Spleen (tissue), 11 donors: ENCODE measurements at regions not wholly inside any gene's neighbourhood (a gene's known extent, or its start where the extent isn't known, plus 50 kb on each side); places are given as distances from the start of the nearest gene placed in this dataset.

Source experiments
- DNase-seq: peaks from one replicate; pipeline ENCODE4 v3.0.0-alpha.2; 2020
- H3K27ac ChIP-seq, 8 donors: fragments of 200-600 bp; sonication (generic) in 7 of 8; 1 replicate in 4 of 8; 2 replicates in 4 of 8; pipeline versions ENCODE4 v1.5.0 to v1.8.0; 2016 to 2021; ENCODE audit warnings: inconsistent platforms in 4 of 8, mild to moderate bottlenecking in 4 of 8, moderate library complexity in 1 of 8
- H3K27me3 ChIP-seq, 7 donors: fragments of 200-600 bp; sonication (generic) in 6 of 7; replicated peaks in 1 of 7; 1 replicate in 4 of 7; 2 replicates in 3 of 7; pipeline versions ENCODE4 v1.5.0 to v1.8.0; 2016 to 2021; ENCODE audit warnings: inconsistent platforms in 3 of 7, mild to moderate bottlenecking in 1 of 7
- H3K36me3 ChIP-seq, 6 donors: fragments of 200-600 bp; sonication (generic) in 5 of 6; 1 replicate in 4 of 6; 2 replicates in 2 of 6; pipeline versions ENCODE4 v1.5.0 to v1.8.0; 2016 to 2021; ENCODE audit warnings: inconsistent platforms in 2 of 6
- H3K4me1 ChIP-seq, 6 donors: fragments of 200-600 bp; sonication (generic) in 5 of 6; 1 replicate in 3 of 6; 2 replicates in 3 of 6; pipeline versions ENCODE4 v1.5.0 to v1.8.0; 2016 to 2021; ENCODE audit warnings: inconsistent platforms in 3 of 6
- H3K4me3 ChIP-seq, 8 donors: fragments of 200-600 bp; sonication (generic) in 7 of 8; 1 replicate in 4 of 8; 2 replicates in 4 of 8; pipeline versions ENCODE4 v1.5.0 to v1.8.0; 2016 to 2021; ENCODE audit warnings: inconsistent platforms in 4 of 8, mild to moderate bottlenecking in 4 of 8, moderate library complexity in 2 of 8
- H3K9me3 ChIP-seq, 8 donors: fragments of 200-600 bp; sonication (generic) in 7 of 8; 1 replicate in 4 of 8; 2 replicates in 4 of 8; pipeline versions ENCODE4 v1.5.0 to v1.8.0; 2016 to 2021; ENCODE audit warnings: inconsistent platforms in 4 of 8
- CTCF ChIP-seq, 11 experiments: fragments of 200-600 bp in 7 of 11; fragments of 450-650 bp in 4 of 11; sonication (generic) in 4 of 11; IDR thresholded peaks in 8 of 11; conservative IDR thresholded peaks in 3 of 11; 1 replicate in 7 of 11; 2 replicates in 4 of 11; pipeline versions ENCODE4 v1.4.0 to v1.8.0; 2016 to 2021; ENCODE audit warnings: antibody characterized with exemption in 11 of 11, inconsistent platforms in 4 of 11, mild to moderate bottlenecking in 1 of 11
- POLR2A ChIP-seq, 3 donors: fragments of 450-650 bp; IDR thresholded peaks; one replicate each; pipeline ENCODE4 v1.5.1; 2017; ENCODE audit warnings: antibody characterized with exemption in 3 of 3, mild to moderate bottlenecking in 1 of 3
- POLR2AphosphoS5 ChIP-seq, 3 donors: sonication (generic); formaldehyde crosslinking; IDR thresholded peaks; one replicate each; pipeline ENCODE4 v1.5.1; 2017; ENCODE audit warnings: antibody characterized with exemption in 3 of 3
- WGBS, 5 donors: extraction: QIAGEN DNeasy Blood & Tissue Kit in 3 of 5; methylation state at CpG; one replicate each; pipeline versions ENCODE4 v1.1.5 to v1.1.7; 2013 to 2018; 5-methylcytosine and 5-hydroxymethylcytosine counted together
- intact Hi-C: fragments of 100-400 bp; cut with DNase I; formaldehyde crosslinking; loops from one replicate; pipeline ENCODE4 v1.15.0; 2023; ENCODE audit warnings: low total_unique reads
- donor health status: healthy with polysubstance abuse.
- donor health status: DM: no; HTN: no; CAD: no; lungs with moderate emphysema.
- donor health status: DM: no; HTN: no; CAD: no.
- donor health status: Bipolar disorder and iron deficiency.
- donor health status: healthy.
- donor health status: DM: no; HTN: no; CAD: no.
- donor health status: DM: yes; HTN: yes; CAD: no.

GRCh38 chr11:127226949-127227348 lies 226.4 kb upstream of the KIRREL3 start:
- WGBS, 5 donors = 80 to 90% (median 86%) methylated on average over 2 of the region's 2 CpGs
- no peak for DNase-seq
- Histone ChIP-seq H3K27ac (no peak overlapping the region), H3K4me1 (no peaks in the 10 kb centered on the region), H3K4me3 (no peak overlapping the region), H3K27me3 (no peaks in the 10 kb centered on the region), H3K9me3 (no peaks in the 10 kb centered on the region), H3K36me3 (no peaks in the 10 kb centered on the region)
- TF ChIP-seq POLR2AphosphoS5 (IDR thresholded peaks at IDR 0.05) = no peak
- TF ChIP-seq POLR2A (IDR thresholded peaks at IDR 0.05) = no peak
- no peak for TF ChIP-seq CTCF (IDR thresholded peaks at IDR 0.05 in 8 of 11, conservative IDR thresholded peaks at IDR 0.05 in 3 of 11)
- intact Hi-C loops = no loop called here

- 76 to 88% (median 86%) methylated on average over 1 of the region's 1 CpG for WGBS, 5 donors
These were observed 225.8 kb upstream of the KIRREL3 start for GRCh38 chr11:127226380-127226779.

GRCh38 chr11:127225619-127226018 lies 225.0 kb upstream of the KIRREL3 start:
- Histone ChIP-seq H3K4me3 (no peak overlapping the region), H3K36me3 (no peaks in the 10 kb centered on the region), H3K9me3 (no peaks in the 10 kb centered on the region), H3K4me1 (no peaks in the 10 kb centered on the region), H3K27ac (no peak overlapping the region), H3K27me3 (no peaks in the 10 kb centered on the region)
- WGBS, 5 donors = 76 to 91% (median 85%) methylated on average over 1 of the region's 1 CpG
- TF ChIP-seq POLR2AphosphoS5 (IDR thresholded peaks at IDR 0.05) = no peak
- TF ChIP-seq POLR2A (IDR thresholded peaks at IDR 0.05) = no peak
- TF ChIP-seq CTCF (IDR thresholded peaks at IDR 0.05 in 8 of 11, conservative IDR thresholded peaks at IDR 0.05 in 3 of 11) = no peak
- intact Hi-C loops = no loop called here
- no peak for DNase-seq

More at GRCh38 chr11:127226380-127226779, 225.8 kb upstream of the KIRREL3 start:
- Histone ChIP-seq H3K27me3 (no peaks in the 10 kb centered on the region), H3K27ac (no peak overlapping the region), H3K36me3 (no peaks in the 10 kb centered on the region), H3K4me3 (no peak overlapping the region), H3K9me3 (no peaks in the 10 kb centered on the region), H3K4me1 (no peaks in the 10 kb centered on the region)
- no peak for DNase-seq
- TF ChIP-seq CTCF (IDR thresholded peaks at IDR 0.05 in 8 of 11, conservative IDR thresholded peaks at IDR 0.05 in 3 of 11) (no peak), POLR2A (IDR thresholded peaks at IDR 0.05) (no peak), POLR2AphosphoS5 (IDR thresholded peaks at IDR 0.05) (no peak)
- intact Hi-C loops = no loop called here

GRCh38 chr11:127224276-127224675 lies 223.7 kb upstream of the KIRREL3 start:
- 47 to 77% (median 62%) methylated on average over 2 of the region's 2 CpGs for WGBS, 5 donors
- Histone ChIP-seq H3K27me3 (no peaks in the 10 kb centered on the region), H3K36me3 (no peaks in the 10 kb centered on the region), H3K27ac (no peak overlapping the region), H3K4me1 (no peaks in the 10 kb centered on the region), H3K9me3 (no peaks in the 10 kb centered on the region), H3K4me3 (no peak overlapping the region)
- intact Hi-C loops = no loop called here
- TF ChIP-seq POLR2A (IDR thresholded peaks at IDR 0.05) (no peak), CTCF (IDR thresholded peaks at IDR 0.05 in 8 of 11, conservative IDR thresholded peaks at IDR 0.05 in 3 of 11) (no peak)
- no peak for DNase-seq
